GM12878 (cell line): ENCODE measurements at regions not wholly inside any gene's neighbourhood (a gene's known extent, or its start where the extent isn't known, plus 50 kb on each side); places are given as distances from the start of the nearest gene placed in this dataset.

Experiments used
- ATAC-seq: fragments of 200-7000 bp; cut with Tn5 transposase; 3 replicates; pipeline ENCODE4 v1.9.1; 2020; ENCODE audit warnings: mild to moderate bottlenecking, moderate library complexity
- BruUV-seq: library from RNA; stranded (reverse); fragments of 400-500 nt; replicated peaks from 2 replicates; lab custom pipeline; 2021; lab: Mats Ljungman, UMichigan
- CTCF ChIA-PET: fragments of 300-600 bp; sonication (Branson Sonifier 250); formaldehyde crosslinking; extraction: SDS; loops from one replicate; lab custom pipeline; 2021; ENCODE audit warnings: inconsistent platforms; lab: Yijun Ruan, JAX
- POLR2A ChIA-PET: fragments of 350-600 bp; formaldehyde crosslinking; extraction: SDS; loops from one replicate; lab custom pipeline; 2021; ENCODE audit warnings: inconsistent platforms; lab: Charles Lee
- RAD21 ChIA-PET: fragments of 300-600 bp; sonication (Branson Sonifier 250); formaldehyde crosslinking; loops from one replicate; lab custom pipeline; 2023; ENCODE audit warnings: antibody characterized with exemption; ENCODE audit not compliant: unreplicated experiment; lab: Charles Lee
- SMC1A ChIA-PET: fragments of 300-600 bp; sonication (Branson Sonifier 250); formaldehyde crosslinking; loops from one replicate; lab custom pipeline; 2023; ENCODE audit not compliant: unreplicated experiment, uncharacterized antibody; lab: Charles Lee
- DNase-seq: peaks from one replicate; pipeline ENCODE4 v3.0.0-alpha.2; 2011; ENCODE audit warnings: low read depth, low spot score
- FAIRE-seq: peaks from 3 replicates; lab custom pipeline; 2011; peaks lifted over from hg19 to GRCh38; lab: Jason Lieb, UNC
- H2AFZ ChIP-seq: 2 replicates; pipeline ENCODE4 v1.6.0; 2011; ENCODE audit warnings: low read depth, low read length, control low read depth; ENCODE audit not compliant: control insufficient read depth
- H3K27ac ChIP-seq: 2 replicates; pipeline ENCODE4 v1.5.1; 2011; ENCODE audit warnings: control low read depth; ENCODE audit not compliant: control insufficient read depth, insufficient read depth
- H3K27me3 ChIP-seq, 2 experiments: replicated peaks in 1 of 2; 2 replicates each; pipeline versions ENCODE4 v1.6.0 to v1.6.1; 2011; ENCODE audit warnings: low read length in 1 of 2; ENCODE audit not compliant: control insufficient read depth in 2 of 2, insufficient read depth in 2 of 2
- H3K36me3 ChIP-seq, 2 experiments: 2 replicates each; pipeline ENCODE4 v1.5.1; 2011; ENCODE audit warnings: low read length in 1 of 2; ENCODE audit not compliant: control insufficient read depth in 2 of 2, insufficient read depth in 2 of 2
- H3K4me1 ChIP-seq: 2 replicates; pipeline ENCODE4 v1.6.1; 2011; ENCODE audit warnings: mild to moderate bottlenecking, low read length, moderate library complexity, mixed read lengths; ENCODE audit not compliant: control insufficient read depth, insufficient read depth
- H3K4me2 ChIP-seq: 2 replicates; pipeline ENCODE4 v1.6.0; 2011; ENCODE audit warnings: control low read depth; ENCODE audit not compliant: control insufficient read depth, insufficient read depth
- H3K4me3 ChIP-seq: fragments of 200-600 bp; sonication (generic); 2 replicates; pipeline ENCODE4 v1.5.1; 2016
- H3K79me2 ChIP-seq: 2 replicates; pipeline ENCODE4 v1.6.0; 2011; ENCODE audit warnings: low read length; ENCODE audit not compliant: control insufficient read depth, insufficient read depth
- H3K9ac ChIP-seq: 2 replicates; pipeline ENCODE4 v1.8.0; 2011; ENCODE audit warnings: low read length, control low read depth, mixed read lengths; ENCODE audit not compliant: control insufficient read depth, insufficient read depth
- H3K9me3 ChIP-seq: replicated peaks from 3 replicates; pipeline ENCODE4 v1.5.1; 2011; ENCODE audit warnings: mild to moderate bottlenecking, low read length; ENCODE audit not compliant: control insufficient read depth, insufficient read depth
- H4K20me1 ChIP-seq: 2 replicates; pipeline ENCODE4 v1.6.0; 2011; ENCODE audit not compliant: control insufficient read depth, insufficient read depth
- BACH1 ChIP-seq: fragments of 450-650 bp; IDR thresholded peaks from 2 replicates; pipeline ENCODE4 v1.6.1; 2017; ENCODE audit warnings: mild to moderate bottlenecking, borderline replicate concordance
- CBX3 ChIP-seq: fragments of 200-600 bp; sonication (generic); IDR thresholded peaks from 2 replicates; pipeline ENCODE4 v1.6.1; 2016; ENCODE audit warnings: low read depth, borderline replicate concordance
- CEBPB ChIP-seq, 2 experiments: fragments of 150-350 bp in 1 of 2; IDR thresholded peaks; 2 replicates each; pipeline ENCODE4 v1.6.1; 2012 to 2014; ENCODE audit warnings: low read depth in 2 of 2, low read length in 2 of 2, borderline replicate concordance in 1 of 2, inconsistent platforms in 1 of 2
- CTCF ChIP-seq, 3 experiments: IDR thresholded peaks in 2 of 3; conservative IDR thresholded peaks in 1 of 3; 2 replicates each; pipeline ENCODE4 v1.5.1; 2011; ENCODE audit warnings: low read depth in 3 of 3, low read length in 3 of 3, mild to moderate bottlenecking in 3 of 3, control low read depth in 2 of 3, moderate library complexity in 2 of 3, inconsistent platforms in 1 of 3, mixed read lengths in 1 of 3; ENCODE audit not compliant: control insufficient read depth in 2 of 3, insufficient read depth in 1 of 3; ENCODE audit errors: extremely low read depth in 1 of 3
- DPF2 ChIP-seq: fragments of 450-650 bp; IDR thresholded peaks from 2 replicates; pipeline ENCODE4 v1.6.1; 2017; ENCODE audit warnings: mild to moderate bottlenecking
- ESRRA ChIP-seq: IDR thresholded peaks from 2 replicates; pipeline ENCODE4 v1.6.1; 2012; ENCODE audit warnings: mild to moderate bottlenecking, low read length, improper control_type of control experiment
- FOS ChIP-seq: IDR thresholded peaks from 3 replicates; pipeline ENCODE4 v1.6.1; 2011; ENCODE audit warnings: borderline replicate concordance; ENCODE audit not compliant: insufficient read length; ENCODE audit errors: extremely low read depth
- HDAC6 ChIP-seq: fragments of 200-600 bp; sonication (generic); IDR thresholded peaks from one replicate; pipeline ENCODE4 v1.8.0; 2017; ENCODE audit warnings: antibody characterized with exemption; ENCODE audit not compliant: unreplicated experiment
- MAX ChIP-seq: IDR thresholded peaks from 2 replicates; pipeline ENCODE4 v1.6.1; 2012; ENCODE audit warnings: low read depth, low read length, improper control_type of control experiment
- MTA3 ChIP-seq: IDR thresholded peaks from 2 replicates; pipeline ENCODE4 v1.6.1; 2012; ENCODE audit warnings: low read length, inconsistent platforms, borderline replicate concordance
- NFYB ChIP-seq: IDR thresholded peaks from 2 replicates; pipeline ENCODE4 v1.6.1; 2011; ENCODE audit warnings: low read depth, mild to moderate bottlenecking, low read length, improper control_type of control experiment, moderate library complexity; ENCODE audit not compliant: insufficient read depth
- PBX3 ChIP-seq: IDR thresholded peaks from 2 replicates; pipeline ENCODE4 v1.6.1; 2011; ENCODE audit warnings: mild to moderate bottlenecking, low read depth, low read length, moderate library complexity; ENCODE audit not compliant: insufficient replicate concordance
- PKNOX1 ChIP-seq: fragments of 450-650 bp; IDR thresholded peaks from 2 replicates; pipeline ENCODE4 v1.6.1; 2016; ENCODE audit warnings: mild to moderate bottlenecking
- PML ChIP-seq: IDR thresholded peaks from 2 replicates; pipeline ENCODE4 v1.6.1; 2012; ENCODE audit warnings: low read length, inconsistent platforms
- SMARCA5 ChIP-seq: fragments of 450-650 bp; IDR thresholded peaks from 2 replicates; pipeline ENCODE4 v1.6.1; 2017; ENCODE audit warnings: mild to moderate bottlenecking
- SMC3 ChIP-seq: IDR thresholded peaks from 2 replicates; pipeline ENCODE4 v1.6.1; 2011; ENCODE audit warnings: low read length, improper control_type of control experiment, borderline replicate concordance
- SUPT20H ChIP-seq: IDR thresholded peaks from 2 replicates; pipeline ENCODE4 v1.6.1; 2011; ENCODE audit warnings: low read depth, mild to moderate bottlenecking, low read length, moderate library complexity, borderline replicate concordance; ENCODE audit not compliant: control insufficient read depth
- YBX1 ChIP-seq: fragments of 450-650 bp; IDR thresholded peaks from 2 replicates; pipeline ENCODE4 v1.6.1; 2016; ENCODE audit warnings: antibody characterized with exemption
- YY1 ChIP-seq: IDR thresholded peaks from 2 replicates; pipeline ENCODE4 v1.6.1; 2011; ENCODE audit warnings: low read depth, mild to moderate bottlenecking, low read length
- ZBED1 ChIP-seq: IDR thresholded peaks from 2 replicates; pipeline ENCODE4 v1.6.1; 2016; ENCODE audit warnings: borderline replicate concordance
- WGBS: methylation state at CpG from one replicate; pipeline ENCODE4 v1.1.6; 2016; ENCODE audit warnings: low lambda C conversion rate; ENCODE audit not compliant: insufficient replicate concordance, insufficient coverage; ENCODE audit errors: missing lambda C conversion rate; 5-methylcytosine and 5-hydroxymethylcytosine counted together
- in situ Hi-C: fragments of 300-500 bp; cut with MboI; formaldehyde crosslinking; loops from 9 replicates; pipeline ENCODE4 v1.14.3; 2018; ENCODE audit warnings: mixed read lengths
- intact Hi-C: fragments of 100-400 bp; cut with micrococcal nuclease; formaldehyde crosslinking; loops from one replicate; pipeline ENCODE4 v1.14.2; 2022; ENCODE audit not compliant: unreplicated experiment

GRCh38 chr9:78821126-78821822, 524.3 kb downstream of the PSAT1 start:
- no peaks in the 10 kb centered on the region for H3K27me3 ChIP-seq
- intact Hi-C loops (loop anchor here (10.0 kb wide), 1 partner anchor 314 kb away; no protein-coding TSS in a partner anchor), in situ Hi-C loops (no loop called here)
- POLR2A ChIA-PET = no interaction called here
- no peaks in the 10 kb centered on the region for H3K36me3 ChIP-seq
- no TSS peak for BruUV-seq
- DNase-seq (no peak), ATAC-seq (peak; percentile 78), FAIRE-seq (peak; percentile 75)
- H3K4me1 ChIP-seq = no peaks in the 10 kb centered on the region
- CTCF ChIA-PET = interaction anchor here (1.0 to 1.7 kb wide), 2 partner anchors 26 to 382 kb away, joined by 3 to 4 read pairs; no protein-coding TSS in a partner anchor
- WGBS = 30% methylated on average over 9 of the region's 9 CpGs
- SMC1A ChIA-PET = no interaction called here
- no peak overlapping the region for H2AFZ ChIP-seq
- no peak overlapping the region for H3K4me2 ChIP-seq
- no peak overlapping the region for H3K4me3 ChIP-seq
- H3K27ac ChIP-seq = no peak overlapping the region
- H4K20me1 ChIP-seq = no peaks in the 10 kb centered on the region
- H3K9me3 ChIP-seq = no peaks in the 10 kb centered on the region
- H3K79me2 ChIP-seq = no peaks in the 10 kb centered on the region
- H3K9ac ChIP-seq = no peak overlapping the region
- RAD21 ChIA-PET = interaction anchor here (1.0 kb wide), 1 partner anchor 12 kb away, joined by 3 read pairs; no protein-coding TSS in a partner anchor
- TF ChIP-seq YBX1 = no peak
- no peak for TF ChIP-seq PML
- peak; percentile 74 for TF ChIP-seq PBX3
- peak; percentile 27; the same call in 1 of the 2 replicates for TF ChIP-seq SMC3
- TF ChIP-seq MTA3 = no peak
- TF ChIP-seq SUPT20H = no peak
- 0 out of 2 replicates have a peak, but pooled peaks have one; percentile 13 for TF ChIP-seq YY1
- TF ChIP-seq ZBED1 = no peak
- peak; percentile 46 to 67 (median 50); a peak in 5 of 6 replicates for TF ChIP-seq CTCF (IDR thresholded peaks at IDR 0.05 in 2 of 3, conservative IDR thresholded peaks at IDR 0.05 in 1 of 3; ENCODE audit: control insufficient read depth in 2 of 3, extremely low read depth in 1 of 3, insufficient read depth in 1 of 3, low read depth in 3 of 3, low read length in 3 of 3)
- TF ChIP-seq ESRRA = no peak
- peak; percentile 91 for TF ChIP-seq PKNOX1
- TF ChIP-seq DPF2 = no peak
- TF ChIP-seq NFYB = peak; percentile 29; the same call in 1 of the 2 replicates
- TF ChIP-seq HDAC6 = no peak
- no peak for TF ChIP-seq MAX
- no peak for TF ChIP-seq FOS
- TF ChIP-seq CEBPB (IDR thresholded peaks at IDR 0.05; ENCODE audit: borderline replicate concordance in 1 of 2, low read depth in 2 of 2, low read length in 2 of 2) = no peak
- TF ChIP-seq SMARCA5 = no peak
- TF ChIP-seq BACH1 = no peak
- no peak for TF ChIP-seq CBX3
